Trophoblast cell (in vitro differentiated cells and primary cell): ENCODE measurements at regions not wholly inside any gene's neighbourhood (a gene's known extent, or its start where the extent isn't known, plus 50 kb on each side); places are given as distances from the start of the nearest gene placed in this dataset.

ENCODE experiments used
- DNase-seq, 2 donors: peaks; one replicate each; pipeline ENCODE4 v3.0.0-alpha.2; 2016
- H2AFZ ChIP-seq: 2 replicates; pipeline ENCODE4 v1.6.1; 2013; ENCODE audit warnings: low read length, moderate library complexity, mild to moderate bottlenecking; ENCODE audit not compliant: insufficient read depth, poor library complexity
- H2AK5ac ChIP-seq: 2 replicates; pipeline ENCODE4 v1.6.1; 2013; ENCODE audit warnings: mild to moderate bottlenecking, low read length
- H2BK120ac ChIP-seq: 2 replicates; pipeline ENCODE4 v1.6.1; 2013; ENCODE audit warnings: low read length, mild to moderate bottlenecking, moderate library complexity; ENCODE audit not compliant: insufficient read depth, poor library complexity
- H2BK12ac ChIP-seq: 2 replicates; pipeline ENCODE4 v1.6.1; 2013; ENCODE audit warnings: mild to moderate bottlenecking, low read length, moderate library complexity
- H2BK5ac ChIP-seq: 2 replicates; pipeline ENCODE4 v1.6.1; 2013; ENCODE audit warnings: low read length, low read depth, moderate library complexity, mild to moderate bottlenecking; ENCODE audit not compliant: poor library complexity
- H3K14ac ChIP-seq: 2 replicates; pipeline ENCODE4 v1.6.1; 2013; ENCODE audit warnings: mild to moderate bottlenecking, low read length
- H3K18ac ChIP-seq: 2 replicates; pipeline ENCODE4 v1.6.1; 2013; ENCODE audit warnings: mild to moderate bottlenecking, low read length
- H3K23ac ChIP-seq: 2 replicates; pipeline ENCODE4 v1.6.1; 2013; ENCODE audit warnings: low read length
- H3K27ac ChIP-seq: 2 replicates; pipeline ENCODE4 v1.5.1; 2013; ENCODE audit warnings: low read depth, mild to moderate bottlenecking, inconsistent platforms, low read length, moderate library complexity
- H3K27me3 ChIP-seq: 2 replicates; pipeline ENCODE4 v1.6.1; 2013; ENCODE audit warnings: inconsistent platforms, mild to moderate bottlenecking, low read length, moderate library complexity; ENCODE audit not compliant: insufficient read depth
- H3K36me3 ChIP-seq, 2 experiments: 1 replicate in 1 of 2; 2 replicates in 1 of 2; pipeline ENCODE4 v1.6.1; 2013; ENCODE audit warnings: low read length in 2 of 2, mild to moderate bottlenecking in 2 of 2, moderate library complexity in 1 of 2; ENCODE audit not compliant: insufficient read depth in 2 of 2, control insufficient read depth in 1 of 2
- H3K4ac ChIP-seq: 2 replicates; pipeline ENCODE4 v1.6.1; 2013; ENCODE audit warnings: low read depth, mild to moderate bottlenecking, low read length, moderate library complexity
- H3K4me1 ChIP-seq, 2 experiments: 1 replicate in 1 of 2; 2 replicates in 1 of 2; pipeline ENCODE4 v1.6.1; 2013; ENCODE audit warnings: low read length in 2 of 2, mild to moderate bottlenecking in 2 of 2, moderate library complexity in 1 of 2; ENCODE audit not compliant: insufficient read depth in 2 of 2, control insufficient read depth in 1 of 2
- H3K4me2 ChIP-seq: 2 replicates; pipeline ENCODE4 v1.6.1; 2013; ENCODE audit warnings: inconsistent platforms, mild to moderate bottlenecking, low read length, moderate library complexity
- H3K4me3 ChIP-seq: 2 replicates; pipeline ENCODE4 v1.5.1; 2013; ENCODE audit warnings: mild to moderate bottlenecking, low read depth, low read length, inconsistent platforms
- H3K79me1 ChIP-seq: one replicate; pipeline ENCODE4 v1.6.1; 2013; ENCODE audit warnings: low read length
- H3K79me2 ChIP-seq: 2 replicates; pipeline ENCODE4 v1.6.1; 2013; ENCODE audit warnings: low read length, mild to moderate bottlenecking; ENCODE audit not compliant: control insufficient read depth, insufficient read depth, poor library complexity
- H3K9ac ChIP-seq: 2 replicates; pipeline ENCODE4 v1.6.1; 2013; ENCODE audit warnings: mild to moderate bottlenecking, low read length
- H3K9me3 ChIP-seq: 2 replicates; pipeline ENCODE4 v1.6.1; 2013; ENCODE audit warnings: low read depth, mild to moderate bottlenecking, control low read depth, inconsistent platforms, low read length; ENCODE audit not compliant: insufficient read depth
- H4K12ac ChIP-seq: 2 replicates; pipeline ENCODE4 v1.6.1; 2013; ENCODE audit warnings: low read depth, mild to moderate bottlenecking, low read length, moderate library complexity
- H4K8ac ChIP-seq: 2 replicates; pipeline ENCODE4 v1.6.1; 2013; ENCODE audit warnings: low read depth, mild to moderate bottlenecking, low read length, moderate library complexity
- H4K91ac ChIP-seq: one replicate; pipeline ENCODE4 v1.6.1; 2013; ENCODE audit warnings: low read depth, mild to moderate bottlenecking, low read length, moderate library complexity
- WGBS: extraction: QIAGEN DNeasy Blood & Tissue Kit; methylation state at CpG from one replicate; pipeline ENCODE4 v1.1.7; 2013; ENCODE audit warnings: missing lambda C conversion rate; ENCODE audit not compliant: insufficient read length, insufficient coverage; ENCODE audit errors: extremely low coverage; 5-methylcytosine and 5-hydroxymethylcytosine counted together

- H3K4me3 ChIP-seq, result no peak overlapping the region
- H3K36me3 ChIP-seq, result peaks cover 0 to 3% of the 10 kb centered on the region in 2 experiments
- H4K91ac ChIP-seq, result no peak overlapping the region
- no peak overlapping the region for H3K9ac ChIP-seq
- H3K27ac ChIP-seq, result no peak overlapping the region
- no peak overlapping the region for H4K12ac ChIP-seq
- no peak overlapping the region for H4K8ac ChIP-seq
- H3K14ac ChIP-seq, result no peak overlapping the region
- peaks cover 5 to 7% of the 10 kb centered on the region in 2 experiments for H3K4me1 ChIP-seq
- no peaks in the 10 kb centered on the region for H3K79me2 ChIP-seq
- no peak overlapping the region for H3K4me2 ChIP-seq
- no peak overlapping the region for H3K4ac ChIP-seq
- H2BK5ac ChIP-seq, result no peak overlapping the region
- no peak overlapping the region for H2BK12ac ChIP-seq
- H2AK5ac ChIP-seq, result no peak overlapping the region
- H3K23ac ChIP-seq, result no peak overlapping the region
- WGBS, result no CpG with 5 or more reads among the region's 9 CpGs
- no peak overlapping the region for H3K18ac ChIP-seq
- peaks cover 2% of the 10 kb centered on the region for H3K9me3 ChIP-seq
- H3K27me3 ChIP-seq, result no peaks in the 10 kb centered on the region
- peaks cover 3% of the 10 kb centered on the region for H3K79me1 ChIP-seq
- no peak overlapping the region for H2BK120ac ChIP-seq
- DNase-seq, result no peak
- H2AFZ ChIP-seq, result no peak overlapping the region
Observed at GRCh38 chr22:49508561-49508960, 319.1 kb downstream of the BRD1 start.

GRCh38 chr22:49507607-49508292 is 319.9 kb downstream of the BRD1 start:
- Histone ChIP-seq H3K79me2 (no peaks in the 10 kb centered on the region), H4K8ac (no peak overlapping the region)
- no CpG with 5 or more reads among the region's 22 CpGs for WGBS

GRCh38 chr22:49506010-49506400 is 321.7 kb downstream of the BRD1 start:
- Histone ChIP-seq H3K14ac (no peak overlapping the region), H2BK12ac (no peak overlapping the region), H3K27me3 (no peaks in the 10 kb centered on the region), H3K4me2 (no peak overlapping the region), H3K4me1 (peaks cover 17 to 22% of the 10 kb centered on the region in 2 experiments), H2BK5ac (no peak overlapping the region), H3K18ac (no peak overlapping the region), H2BK120ac (no peak overlapping the region), H3K27ac (no peak overlapping the region), H3K9ac (no peak overlapping the region), H3K23ac (no peak overlapping the region), H4K12ac (no peak overlapping the region), H4K8ac (no peak overlapping the region), H3K9me3 (no peaks in the 10 kb centered on the region), H2AFZ (no peak overlapping the region), H3K79me1 (peaks cover 9% of the 10 kb centered on the region), H3K4me3 (no peak overlapping the region), H3K79me2 (no peaks in the 10 kb centered on the region), H2AK5ac (no peak overlapping the region), H3K4ac (no peak overlapping the region), H3K36me3 (no peaks in the 10 kb centered on the region), H4K91ac (no peak overlapping the region)
- DNase-seq, result no peak
- WGBS, result no CpG with 5 or more reads among the region's 6 CpGs

More at GRCh38 chr22:49507607-49508292, 319.9 kb downstream of the BRD1 start:
- H2BK5ac ChIP-seq, result no peak overlapping the region
- no peak overlapping the region for H3K27ac ChIP-seq
- H3K23ac ChIP-seq, result no peak overlapping the region
- H2AK5ac ChIP-seq, result no peak overlapping the region
- H4K91ac ChIP-seq, result no peak overlapping the region
- no peak overlapping the region for H2AFZ ChIP-seq
- no peaks in the 10 kb centered on the region for H3K27me3 ChIP-seq
- peaks cover 2% of the 10 kb centered on the region for H3K9me3 ChIP-seq
- no peak overlapping the region for H4K12ac ChIP-seq
- no peak overlapping the region for H3K18ac ChIP-seq
- no peak overlapping the region for H3K4ac ChIP-seq
- peaks cover 0 to 3% of the 10 kb centered on the region in 2 experiments for H3K36me3 ChIP-seq
- no peak overlapping the region for H3K14ac ChIP-seq
- H3K4me1 ChIP-seq, result peaks cover 10 to 11% of the 10 kb centered on the region in 2 experiments
- no peak for DNase-seq
- H2BK12ac ChIP-seq, result no peak overlapping the region
- no peak overlapping the region for H2BK120ac ChIP-seq
- H3K79me1 ChIP-seq, result peaks cover 5% of the 10 kb centered on the region
- H3K4me3 ChIP-seq, result no peak overlapping the region
- no peak overlapping the region for H3K4me2 ChIP-seq
- no peak overlapping the region for H3K9ac ChIP-seq

GRCh38 chr22:49505337-49506009 is 322.2 kb downstream of the BRD1 start:
- DNase-seq, result no peak
- H3K18ac ChIP-seq, result no peak overlapping the region
- H3K4me3 ChIP-seq, result no peak overlapping the region
- H3K9ac ChIP-seq, result no peak overlapping the region
- H3K9me3 ChIP-seq, result no peaks in the 10 kb centered on the region
- no peak overlapping the region for H3K4ac ChIP-seq
- no peak overlapping the region for H2BK120ac ChIP-seq
- H3K36me3 ChIP-seq, result no peaks in the 10 kb centered on the region
- no peak overlapping the region for H3K27ac ChIP-seq
- H3K4me2 ChIP-seq, result no peak overlapping the region
- no peaks in the 10 kb centered on the region for H3K79me2 ChIP-seq
- H3K27me3 ChIP-seq, result no peaks in the 10 kb centered on the region
- WGBS, result 100% methylated on average over 1 of the region's 7 CpGs
- H3K14ac ChIP-seq, result no peak overlapping the region
- no peak overlapping the region for H4K8ac ChIP-seq
- no peak overlapping the region for H4K91ac ChIP-seq
- H2AK5ac ChIP-seq, result no peak overlapping the region
- H2BK5ac ChIP-seq, result no peak overlapping the region
- H2AFZ ChIP-seq, result no peak overlapping the region
- H4K12ac ChIP-seq, result no peak overlapping the region
- peaks cover 17 to 22% of the 10 kb centered on the region in 2 experiments for H3K4me1 ChIP-seq
- no peak overlapping the region for H3K23ac ChIP-seq
- no peak overlapping the region for H2BK12ac ChIP-seq
- H3K79me1 ChIP-seq, result peaks cover 9% of the 10 kb centered on the region
